ENCODE measurements at regions not wholly inside any gene's neighbourhood (a gene's known extent, or its start where the extent isn't known, plus 50 kb on each side); places are given as distances from the start of the nearest gene placed in this dataset.

GRCh38 chr6:164477790-164478189 is 831.6 kb downstream of the C6orf118 start:
- TF ChIP-seq CTCF (IDR thresholded peaks at IDR 0.05), result no peak
- no peak for TF ChIP-seq POLR2A (IDR thresholded peaks at IDR 0.05)
- TF ChIP-seq EP300 (IDR thresholded peaks at IDR 0.05; ENCODE audit: low read depth), result no peak
